Hematopoietic multipotent progenitor cell treated with erythropoietin and hydrocortisone succinate and interleukin-3 and kit ligand, for 4 days (in vitro differentiated cells): ENCODE measurements at regions not wholly inside any gene's neighbourhood (a gene's known extent, or its start where the extent isn't known, plus 50 kb on each side); places are given as distances from the start of the nearest gene placed in this dataset.

Source experiments
- DNase-seq: peaks from one replicate; pipeline ENCODE4 v3.0.0-alpha.2; 2015

DNA sequence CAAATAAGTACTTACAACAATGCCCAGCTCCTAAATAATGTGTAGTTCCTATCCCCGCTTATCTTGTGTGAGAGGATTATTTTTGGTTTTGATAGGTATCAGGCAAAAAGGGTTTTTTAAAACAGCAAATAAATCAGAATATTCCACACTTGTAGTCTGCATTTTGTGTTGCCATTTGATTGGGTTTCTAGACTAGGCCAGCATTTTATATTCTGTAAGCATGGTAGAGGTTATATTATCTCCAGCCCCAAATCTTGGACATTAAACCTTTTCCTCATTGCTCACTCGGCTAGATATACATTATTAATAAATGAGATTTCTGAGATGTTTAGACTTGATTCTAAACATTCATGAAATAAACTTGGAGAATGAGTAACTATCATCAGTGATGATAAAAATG, 165.7 kb upstream of the C1orf21 start:
- DNase-seq, result no peak

DNA sequence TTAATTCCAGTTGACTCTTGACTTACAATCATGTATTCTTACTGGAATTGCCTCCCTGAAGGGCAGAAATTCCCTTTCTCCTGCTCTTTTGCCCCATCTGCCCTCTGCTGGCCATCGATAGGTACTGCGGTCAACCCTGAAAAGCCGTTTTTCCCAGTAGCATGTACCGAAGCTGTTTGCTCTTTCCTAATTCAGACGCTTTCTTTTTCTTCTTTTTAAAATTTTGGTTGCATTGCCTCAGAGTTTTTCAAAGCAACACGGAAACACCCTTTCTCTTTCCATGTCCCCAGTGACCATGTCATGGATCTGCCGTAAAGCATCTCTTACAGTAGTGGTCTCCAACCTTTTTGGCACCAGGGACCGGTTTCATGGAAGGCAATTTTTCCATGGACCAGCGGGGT, 164.2 kb upstream of the C1orf21 start:
- DNase-seq, result peak; percentile 68

DNA sequence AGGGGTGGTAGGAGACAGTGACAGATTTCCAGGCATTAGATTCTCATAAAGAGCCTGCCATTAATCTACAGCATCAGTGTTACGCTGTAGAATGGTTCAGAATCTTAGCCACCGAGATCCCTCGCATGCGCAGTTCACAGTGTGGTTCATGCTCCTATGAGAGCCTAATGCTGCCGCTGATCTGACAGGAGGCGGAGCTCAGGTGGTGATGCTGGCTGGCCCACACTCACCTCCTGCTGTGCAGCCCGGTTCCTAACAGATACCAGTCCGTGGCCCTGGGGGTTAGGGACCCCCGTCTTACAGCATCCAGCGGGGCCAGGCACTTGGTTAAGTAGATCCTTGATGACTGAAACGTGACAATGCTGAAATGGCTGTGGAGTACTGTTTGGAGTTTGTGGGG, 163.6 kb upstream of the C1orf21 start:
- no peak for DNase-seq

DNA sequence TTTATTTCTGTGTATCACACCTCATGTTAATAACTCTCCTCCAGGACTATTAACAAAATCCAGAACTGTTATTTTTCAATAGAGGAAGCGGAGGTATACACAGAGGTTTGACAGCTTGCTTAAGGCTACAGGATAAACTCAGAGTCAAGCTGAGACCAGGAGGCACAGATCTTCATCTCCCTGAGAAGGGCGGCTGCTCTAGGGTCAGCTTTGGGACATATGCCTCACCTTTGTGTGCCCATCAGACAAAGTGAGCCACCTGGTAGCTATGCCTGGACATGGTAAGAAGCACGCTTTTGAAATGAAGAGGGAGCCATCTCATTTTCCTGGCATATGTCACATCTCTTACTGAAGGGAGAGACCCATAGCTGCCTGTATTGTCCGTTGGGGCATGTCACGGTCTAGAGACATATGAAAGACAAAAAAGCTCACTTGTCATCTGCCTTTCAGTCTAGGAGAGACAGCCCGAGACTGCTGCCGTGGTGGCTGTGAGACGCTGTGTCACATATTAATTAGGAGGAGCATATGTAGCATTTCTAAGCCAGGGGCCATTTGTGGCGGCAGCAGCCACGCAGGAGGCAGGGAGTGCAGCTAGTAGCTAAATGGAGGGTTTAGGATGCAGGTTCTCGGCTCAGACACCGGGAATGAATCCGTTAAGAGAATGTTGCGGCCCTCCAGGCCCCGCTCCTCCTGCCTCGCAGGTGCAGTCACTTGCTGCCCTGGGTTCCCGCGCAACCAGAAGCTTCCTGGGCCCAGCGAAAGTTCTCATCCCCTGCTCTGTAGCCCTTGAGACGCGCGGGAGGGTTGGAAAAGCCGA, 161.3 kb upstream of the C1orf21 start:
- no peak for DNase-seq

GRCh38 chr1:184226100-184226487, 160.7 kb upstream of the C1orf21 start:
- no peak for DNase-seq

DNA sequence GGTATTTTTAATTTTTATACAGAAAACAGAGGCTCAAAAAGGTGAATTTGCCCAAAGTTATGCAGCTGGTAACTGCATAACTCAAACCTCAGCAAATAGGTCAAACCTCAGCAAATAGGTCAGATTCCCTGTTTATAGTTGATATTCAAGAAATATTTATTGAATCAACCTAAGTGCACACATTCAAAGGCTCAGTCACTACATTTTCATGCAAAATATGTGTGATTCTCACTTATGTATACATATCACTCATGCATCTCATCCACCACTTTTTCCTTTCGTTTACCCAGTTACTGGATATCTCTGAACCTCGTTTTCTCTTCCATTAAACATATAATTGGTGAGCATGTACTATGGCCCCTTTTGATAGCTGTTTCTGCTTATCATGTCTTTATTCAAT, 158.3 kb upstream of the C1orf21 start:
- DNase-seq, result no peak

- DNase-seq, result no peak
Observed at GRCh38 chr1:184237588-184237987, 149.2 kb upstream of the C1orf21 start.

- no peak for DNase-seq
Observed at GRCh38 chr1:184241446-184241845, 145.4 kb upstream of the C1orf21 start.

GRCh38 chr1:184242507-184242943, 144.3 kb upstream of the C1orf21 start:
- peak; percentile 73 for DNase-seq

DNA sequence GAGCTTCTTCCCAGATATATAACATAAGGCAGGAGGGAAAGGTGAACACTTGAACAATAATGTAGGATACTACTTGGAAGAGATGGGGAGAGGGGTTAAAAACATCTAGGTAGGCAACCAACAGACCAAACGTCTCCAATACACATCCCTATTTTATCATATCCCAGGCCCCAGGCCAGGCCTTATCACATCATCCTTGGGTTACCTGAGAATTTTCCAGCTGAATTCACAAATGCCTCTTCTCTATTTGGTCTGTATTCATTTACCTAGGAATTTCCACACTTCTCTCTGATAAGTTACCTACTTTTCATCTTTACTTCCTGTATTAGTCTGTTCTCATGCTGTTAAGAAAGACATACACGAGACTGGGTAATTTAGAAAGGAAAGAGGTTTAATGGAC, 141.9 kb upstream of the C1orf21 start:
- DNase-seq, result no peak

- no peak for DNase-seq
Observed at GRCh38 chr1:184247671-184248070, 139.2 kb upstream of the C1orf21 start.

- DNase-seq, result no peak
Observed at GRCh38 chr1:184253921-184254320, 132.9 kb upstream of the C1orf21 start.

GRCh38 chr1:184254849-184255248, 132.0 kb upstream of the C1orf21 start:
- DNase-seq, result no peak

GRCh38 chr1:184255560-184255959, 131.3 kb upstream of the C1orf21 start:
- no peak for DNase-seq

- DNase-seq, result no peak
Observed at GRCh38 chr1:184257873-184258272, 129.0 kb upstream of the C1orf21 start.

- no peak for DNase-seq
Observed at GRCh38 chr1:184258525-184258924, 128.3 kb upstream of the C1orf21 start.

DNA sequence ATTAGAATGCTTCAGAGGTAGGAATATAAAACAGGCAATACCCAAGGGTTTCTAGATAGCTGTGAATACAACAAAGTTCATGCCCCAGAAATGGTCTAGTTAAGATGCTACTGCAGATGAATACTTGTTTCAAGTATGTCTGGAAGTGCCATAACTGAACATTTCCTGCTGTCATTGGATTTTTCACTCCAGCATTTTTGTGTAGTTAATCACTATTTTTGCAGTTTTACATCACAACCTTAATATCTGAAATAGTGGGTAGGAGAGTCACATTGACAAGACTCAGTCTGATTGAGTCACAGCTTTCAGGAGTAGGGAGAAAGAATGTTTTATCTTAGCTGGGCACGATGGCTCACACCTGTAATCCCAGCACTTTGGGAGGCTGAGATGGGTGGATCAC, 126.4 kb upstream of the C1orf21 start:
- DNase-seq, result no peak

DNA sequence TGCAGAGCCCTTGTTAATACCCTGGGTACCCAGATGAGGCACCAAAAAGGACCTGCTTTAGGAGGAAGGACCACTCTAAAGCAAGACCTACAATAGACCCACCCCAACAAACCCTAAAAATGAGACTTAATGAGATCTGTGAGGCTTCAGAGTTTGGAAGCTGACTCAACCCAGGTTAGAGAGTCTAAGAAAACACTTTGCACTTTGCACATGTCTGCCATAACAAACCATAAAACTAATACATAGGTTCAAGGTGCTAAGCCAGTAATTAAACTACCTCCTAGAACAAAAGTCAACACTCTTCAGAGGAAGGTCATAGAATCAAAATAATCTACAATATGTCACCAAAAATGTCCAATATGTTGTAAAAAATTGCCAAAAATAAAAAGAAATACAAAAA, 124.7 kb upstream of the C1orf21 start:
- DNase-seq, result no peak

- DNase-seq, result no peak
Observed at GRCh38 chr1:184267747-184268146, 119.1 kb upstream of the C1orf21 start.

GRCh38 chr1:184270556-184270955, 116.3 kb upstream of the C1orf21 start:
- no peak for DNase-seq

- no peak for DNase-seq
Observed at GRCh38 chr1:184272175-184272866, 114.5 kb upstream of the C1orf21 start.

GRCh38 chr1:184276416-184276815, 110.4 kb upstream of the C1orf21 start:
- no peak for DNase-seq

GRCh38 chr1:184279911-184280458, 106.8 kb upstream of the C1orf21 start:
- no peak for DNase-seq

DNA sequence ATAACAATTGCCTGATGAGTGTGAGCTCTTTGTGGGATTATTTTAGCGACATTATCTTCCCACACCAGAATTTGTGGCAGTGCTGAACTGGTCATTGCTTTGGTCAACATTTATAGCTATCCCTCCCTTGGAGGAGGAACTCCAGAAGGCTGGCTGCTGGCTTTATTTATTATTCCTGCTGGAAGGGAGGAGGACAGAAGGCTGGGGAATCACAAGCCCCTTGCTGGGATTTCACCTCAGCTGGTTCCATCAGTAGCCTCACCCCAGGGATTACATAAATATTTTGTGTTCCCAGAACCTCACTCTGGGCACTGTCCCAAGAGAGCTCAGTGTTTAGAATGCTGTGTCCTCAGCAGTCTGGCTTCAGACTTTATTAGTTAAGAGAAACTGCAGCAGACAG, 102.8 kb upstream of the C1orf21 start:
- no peak for DNase-seq
